Stimulated activated CD4-positive, alpha-beta T cell treated with anti-CD3 and anti-CD28 coated beads, Interleukin-1b, Interleukin-23, amount 100 ng/mL, for 1 hour (primary cell): ENCODE measurements at regions not wholly inside any gene's neighbourhood (a gene's known extent, or its start where the extent isn't known, plus 50 kb on each side); places are given as distances from the start of the nearest gene placed in this dataset.
"Not testable (repeated sequence)": the region's sequence is repeated elsewhere in the genome, so short reads cannot be mapped to it uniquely, and the experiment has no call there.

Source experiments
- DNase-seq, 2 donors: peaks; one replicate each; pipeline ENCODE4 v3.0.0-alpha.2; 2020; ENCODE audit warnings: low read depth in 2 of 2

DNA sequence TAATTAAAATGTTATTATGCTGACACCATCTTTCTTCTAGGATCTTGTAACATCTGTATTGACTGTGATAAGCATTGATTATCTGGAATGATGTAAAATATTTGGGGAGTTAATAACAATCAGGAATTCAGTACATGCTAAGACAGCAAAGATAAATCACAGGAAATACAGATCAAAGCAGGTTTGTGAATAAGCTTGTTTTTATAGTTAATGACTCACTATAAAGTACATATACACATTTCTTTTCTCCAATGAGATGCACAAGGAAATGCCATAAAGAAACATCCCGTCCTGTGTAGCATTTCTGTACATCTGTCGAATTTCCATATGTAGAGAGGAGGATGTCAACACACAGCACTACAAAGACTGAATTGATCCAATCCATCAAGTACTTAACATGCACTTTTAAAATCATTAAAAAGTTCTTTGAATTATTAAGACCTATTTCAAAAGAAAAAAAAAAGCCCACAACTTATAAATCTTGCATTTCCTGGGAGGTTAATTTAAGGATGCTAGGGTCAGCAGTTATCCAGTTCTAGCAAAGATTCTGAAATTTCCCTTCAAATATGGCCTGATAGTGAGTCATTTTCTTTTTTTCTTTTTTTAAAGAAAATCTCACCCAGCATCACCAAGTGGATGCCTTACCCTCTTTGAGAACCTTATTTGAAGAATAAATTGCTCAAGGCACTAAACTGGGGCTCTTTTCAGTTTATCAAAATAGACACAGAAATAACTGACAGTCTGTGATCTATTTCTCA, 243.2 kb upstream of the NR5A2 start:
- DNase-seq: no peak

DNA sequence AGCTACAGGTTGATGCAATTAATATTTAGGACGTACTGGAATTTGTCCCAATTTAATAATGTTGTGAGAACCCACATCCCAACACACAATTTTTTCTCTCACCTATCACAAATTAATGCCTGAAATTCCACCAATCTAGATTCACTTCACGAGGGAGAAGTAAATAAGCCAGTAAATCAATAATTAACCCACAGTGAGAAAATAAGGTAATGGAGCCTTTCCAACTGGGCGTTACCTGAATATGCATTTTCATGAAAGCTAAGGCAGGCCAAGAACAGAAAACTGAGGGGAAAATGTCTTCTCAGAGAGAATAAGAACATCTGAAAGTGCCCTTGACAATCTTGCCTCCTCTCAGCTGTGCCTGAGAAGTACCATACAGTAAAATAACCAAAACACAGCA, 240.8 kb upstream of the NR5A2 start:
- no peak for DNase-seq

DNA sequence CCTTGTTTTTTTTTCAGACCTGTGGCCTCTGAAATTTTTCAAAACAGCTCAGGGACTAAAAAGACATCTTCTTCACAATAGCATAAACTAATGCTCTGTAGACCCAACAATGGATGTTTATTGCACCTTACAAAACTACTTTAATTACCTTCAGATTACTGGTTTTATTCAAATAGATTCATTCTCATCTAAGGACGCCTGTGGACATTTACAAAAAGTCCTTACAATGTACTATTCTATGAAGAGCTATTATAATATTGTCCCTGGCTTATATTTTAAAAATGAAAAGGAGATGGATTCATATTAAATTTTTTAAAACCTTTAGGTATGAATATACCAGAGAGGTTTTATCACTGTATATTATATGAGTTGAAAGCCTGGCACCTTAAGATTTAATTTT, 238.4 kb upstream of the NR5A2 start:
- no peak for DNase-seq

DNA sequence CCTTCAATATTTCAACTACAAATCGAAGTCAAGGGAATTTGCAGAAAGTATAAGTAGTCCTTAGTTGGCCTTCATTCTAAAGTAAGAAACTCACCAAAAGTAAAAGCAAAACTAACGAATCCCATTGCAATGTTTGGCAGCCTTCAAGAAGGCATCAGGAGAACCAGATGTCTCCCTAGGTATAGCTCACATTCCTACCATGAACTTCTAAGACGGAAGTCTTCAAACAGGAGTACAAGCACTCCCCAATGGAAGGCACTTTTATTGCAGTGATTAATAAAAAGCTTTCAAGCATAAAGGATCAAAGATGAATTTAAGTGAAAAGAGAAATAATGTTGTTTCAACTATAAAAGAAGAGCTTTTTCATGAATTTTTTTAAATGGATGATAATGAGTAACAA, 236.0 kb upstream of the NR5A2 start:
- DNase-seq: no peak

GRCh38 chr1:199792874-199793273, 234.6 kb upstream of the NR5A2 start:
- no peak for DNase-seq

DNA sequence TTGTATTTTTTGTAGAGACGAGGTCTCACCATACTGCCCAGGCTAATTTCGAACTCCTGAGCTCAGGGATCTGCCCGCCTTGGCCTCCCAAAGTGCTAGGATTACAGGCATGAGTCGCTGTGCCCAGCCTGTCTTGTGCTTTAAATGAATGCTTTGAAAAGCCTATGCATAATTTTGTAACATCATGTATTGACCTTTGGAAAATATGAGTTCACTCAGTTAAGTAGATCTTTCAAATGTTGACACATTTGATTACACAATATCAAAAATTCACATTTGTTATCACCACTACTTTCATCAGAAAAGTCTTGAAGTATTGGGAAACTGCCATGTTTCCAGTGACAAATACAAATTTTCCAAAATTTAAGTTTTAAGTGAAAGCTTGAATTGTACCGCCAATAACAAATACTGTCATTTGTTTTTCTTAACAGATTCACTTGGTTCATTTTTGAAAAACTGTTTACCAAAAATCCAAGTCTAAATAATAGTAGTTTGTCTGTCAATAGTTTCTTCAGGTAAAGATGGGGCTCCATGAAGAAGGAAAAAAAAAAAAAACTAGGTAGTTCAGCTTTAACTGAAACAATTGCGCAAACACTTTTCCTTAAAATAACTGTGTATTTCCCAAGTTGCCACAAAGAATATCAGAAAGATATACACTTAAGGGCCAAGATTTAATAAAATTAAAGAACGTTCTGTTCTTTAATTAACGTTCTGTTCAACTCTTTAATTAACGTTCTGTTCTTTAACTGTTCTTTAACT, 233.2 kb upstream of the NR5A2 start:
- no peak for DNase-seq

GRCh38 chr1:199799116-199799515, 228.4 kb upstream of the NR5A2 start:
- no peak for DNase-seq

DNA sequence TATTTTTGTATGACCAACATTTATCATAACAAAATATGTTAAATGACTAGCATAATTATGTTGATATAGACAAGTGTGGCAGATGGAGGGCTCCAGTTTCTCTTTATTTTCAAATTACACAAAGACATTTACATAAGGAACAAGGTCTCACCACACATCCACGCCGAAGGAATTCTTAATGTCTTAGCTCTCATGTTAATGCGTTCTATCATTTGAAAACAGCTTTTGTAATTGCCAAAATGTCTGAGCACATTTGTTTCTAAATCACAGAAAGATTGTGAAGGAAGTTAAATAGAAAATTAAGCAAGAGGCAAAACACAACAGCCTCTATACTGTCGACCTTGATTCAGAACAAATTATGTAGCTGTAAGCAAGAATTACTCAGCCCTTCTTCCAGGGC, 223.0 kb upstream of the NR5A2 start:
- DNase-seq: no peak

- no peak for DNase-seq
These were observed 219.2 kb upstream of the NR5A2 start for GRCh38 chr1:199808110-199808870.

GRCh38 chr1:199809311-199809710, 218.2 kb upstream of the NR5A2 start:
- DNase-seq: no peak

DNA sequence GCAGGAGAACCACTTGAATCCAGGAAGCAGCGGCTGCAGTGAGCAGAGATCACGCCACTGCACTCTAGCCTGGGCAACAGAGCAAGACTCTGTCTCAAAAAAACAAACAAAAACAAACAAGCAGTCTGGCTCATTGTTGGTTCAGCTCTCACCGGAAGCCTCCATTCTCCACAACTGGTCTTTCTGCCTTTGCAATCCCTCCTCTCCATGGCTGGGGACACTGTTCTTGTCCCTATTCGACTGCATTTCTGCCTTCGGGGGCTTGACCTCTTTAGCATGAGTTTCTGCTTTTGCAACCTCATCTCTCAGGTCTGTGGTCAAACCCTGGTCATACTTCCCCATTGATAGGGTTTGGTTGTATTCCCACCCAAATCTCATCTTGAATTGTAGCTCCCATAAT, 216.3 kb upstream of the NR5A2 start:
- DNase-seq: no peak

DNA sequence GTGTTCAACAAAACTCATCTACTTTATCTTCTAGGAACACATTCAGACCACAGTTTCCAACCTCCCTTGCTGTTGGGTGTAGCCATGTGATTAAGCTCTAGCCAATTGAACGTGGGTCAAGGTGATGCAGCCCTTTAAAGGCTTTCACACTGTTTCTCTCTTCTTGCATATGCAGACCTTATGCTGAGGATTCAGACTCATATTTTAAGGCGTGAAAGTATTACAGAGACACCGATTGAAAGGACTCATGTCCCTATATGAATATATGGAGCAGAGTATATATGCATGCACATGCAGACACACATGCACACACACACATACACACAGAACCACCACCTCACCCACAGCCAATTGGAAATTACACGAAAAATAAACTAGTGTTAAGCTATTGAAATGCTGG, 214.3 kb upstream of the NR5A2 start:
- no peak for DNase-seq

DNA sequence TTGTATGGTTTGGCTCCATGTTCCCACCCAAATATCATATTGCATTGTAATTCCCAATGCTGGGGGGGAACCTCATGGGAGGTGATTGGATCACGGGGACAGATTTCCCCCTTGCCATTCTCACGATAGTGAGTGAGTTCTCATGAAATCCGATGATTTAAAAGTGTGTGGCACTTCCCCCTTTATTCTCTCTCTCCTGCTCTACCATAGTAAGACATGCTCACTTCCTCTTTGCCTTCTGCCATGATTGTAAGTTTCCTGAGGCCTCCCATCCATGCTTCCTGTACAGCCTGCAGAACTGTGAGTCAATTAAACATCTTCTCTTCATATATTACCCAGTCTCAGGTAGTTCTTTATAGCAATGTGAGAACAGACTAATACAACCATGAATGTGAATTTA, 211.6 kb upstream of the NR5A2 start:
- DNase-seq: no peak

- DNase-seq: no peak
These were observed 210.2 kb upstream of the NR5A2 start for GRCh38 chr1:199817266-199817665.

GRCh38 chr1:199821029-199821779, 206.3 kb upstream of the NR5A2 start:
- no peak for DNase-seq

DNA sequence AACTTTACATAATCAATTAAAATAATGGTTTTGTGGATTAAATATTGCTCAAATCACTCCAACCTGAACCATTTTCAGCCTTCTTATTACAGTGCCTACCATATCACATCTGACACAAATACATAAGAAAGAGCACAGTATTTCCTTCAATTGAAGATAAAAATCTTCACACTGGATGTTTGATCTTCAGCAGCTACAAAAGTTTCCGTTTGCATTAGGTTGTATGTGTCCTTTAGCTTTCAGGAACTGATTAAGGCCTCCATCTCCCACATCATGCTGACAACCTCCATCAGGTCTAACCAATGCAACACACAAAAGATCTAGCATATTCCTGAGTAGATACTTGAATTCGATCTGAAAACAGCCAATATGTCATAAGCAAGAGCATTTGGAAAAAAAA, 195.1 kb upstream of the NR5A2 start:
- no peak for DNase-seq

- DNase-seq: no peak
These were observed 192.8 kb upstream of the NR5A2 start for GRCh38 chr1:199834711-199835110.

DNA sequence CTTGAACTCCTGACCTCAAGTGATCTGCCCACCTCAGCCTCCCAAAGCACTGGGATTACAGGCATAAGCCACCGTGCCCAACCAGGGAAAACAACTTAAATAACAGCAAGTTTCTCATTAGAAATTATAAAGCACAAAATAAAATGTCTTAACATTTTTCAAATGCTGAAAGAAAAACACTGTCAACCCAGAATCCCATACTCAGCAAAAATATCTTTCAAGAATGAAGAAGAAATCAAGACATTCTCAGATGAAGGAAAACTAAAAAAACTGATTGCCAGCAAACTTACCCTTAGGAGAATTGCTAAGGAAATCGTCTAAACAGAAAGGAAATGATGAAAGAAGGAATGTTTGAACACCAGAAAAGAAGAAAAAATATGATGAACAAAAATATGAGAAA, 191.1 kb upstream of the NR5A2 start:
- no peak for DNase-seq

GRCh38 chr1:199837321-199837720, 190.2 kb upstream of the NR5A2 start:
- DNase-seq: no peak

GRCh38 chr1:199839608-199840007, 187.9 kb upstream of the NR5A2 start:
- not testable (repeated sequence) for DNase-seq

DNA sequence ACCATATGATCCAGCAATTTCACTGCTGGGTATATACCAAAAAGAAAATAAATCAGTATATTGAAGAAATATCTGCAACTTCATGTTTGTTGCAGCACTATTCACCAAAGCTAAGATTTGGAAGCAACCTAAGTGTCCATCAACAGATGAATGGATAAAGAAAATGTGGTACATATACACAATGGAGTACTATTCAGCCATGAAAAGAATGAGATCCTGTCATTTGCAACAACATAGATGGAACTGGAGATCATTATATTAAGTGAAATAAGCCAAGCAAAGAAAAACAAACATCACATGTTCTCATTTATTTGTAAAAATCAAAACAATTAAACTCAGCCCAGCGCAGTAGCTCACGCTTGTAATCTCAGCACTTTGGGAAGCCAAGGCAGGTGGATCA, 184.4 kb upstream of the NR5A2 start:
- not testable (repeated sequence) for DNase-seq

- DNase-seq: no peak
These were observed 183.6 kb upstream of the NR5A2 start for GRCh38 chr1:199843861-199844260.
